Neural cell (in vitro differentiated cells): ENCODE measurements at regions not wholly inside any gene's neighbourhood (a gene's known extent, or its start where the extent isn't known, plus 50 kb on each side); places are given as distances from the start of the nearest gene placed in this dataset.

ENCODE experiments used
- CTCF ChIP-seq: fragments of 450-650 bp; IDR thresholded peaks from 2 replicates; pipeline ENCODE4 v1.5.1; 2014; ENCODE audit warnings: antibody characterized with exemption, mild to moderate bottlenecking, moderate library complexity; ENCODE audit not compliant: poor library complexity, severe bottlenecking
- EP300 ChIP-seq: fragments of 450-650 bp; conservative IDR thresholded peaks from 2 replicates; pipeline ENCODE4 v1.6.1; 2014; ENCODE audit warnings: antibody characterized with exemption, mild to moderate bottlenecking, moderate library complexity; ENCODE audit not compliant: poor library complexity, severe bottlenecking
- EZH2 ChIP-seq: fragments of 200-600, 300-800 bp; shearing (Covaris generic), sonication (generic); IDR thresholded peaks from 2 replicates; pipeline ENCODE4 v1.6.1; 2014; ENCODE audit warnings: antibody characterized with exemption, low read length, borderline replicate concordance, mild to moderate bottlenecking; ENCODE audit not compliant: insufficient read depth, poor library complexity, severe bottlenecking
- POLR2AphosphoS5 ChIP-seq: IDR thresholded peaks from 2 replicates; pipeline ENCODE4 v1.6.1; 2012

- TF ChIP-seq CTCF (no peak), EZH2 (no peak), EP300 (no peak), POLR2AphosphoS5 (no peak)
Measured at GRCh38 chr15:56786966-56787365, 53.7 kb upstream of the ZNF280D start.
